Activated CD4-positive, alpha-beta T cell treated with anti-CD3 and anti-CD28 coated beads, Interleukin-2, Interleukin-6, amounts not matched to agents 100 ng/mL and 50 ng/mL, durations not matched to agents 16 hours and 8 hours (primary cell): ENCODE measurements at regions not wholly inside any gene's neighbourhood (a gene's known extent, or its start where the extent isn't known, plus 50 kb on each side); places are given as distances from the start of the nearest gene placed in this dataset.

Source experiments
- DNase-seq: peaks from one replicate; pipeline ENCODE4 v3.0.0-alpha.2; 2020

- DNase-seq, result no peak
Measured at GRCh38 chr12:77722536-77722935, 108.2 kb upstream of the NAV3 start.

- DNase-seq, result no peak
Measured at GRCh38 chr12:77720258-77720657, 110.4 kb upstream of the NAV3 start.

GRCh38 chr12:77710209-77710608 lies 120.5 kb upstream of the NAV3 start:
- no peak for DNase-seq

- no peak for DNase-seq
Measured at GRCh38 chr12:77697126-77697525, 133.6 kb upstream of the NAV3 start.

GRCh38 chr12:77696183-77696582 lies 134.5 kb upstream of the NAV3 start:
- no peak for DNase-seq

- DNase-seq, result no peak
Measured at GRCh38 chr12:77689510-77690086, 141.1 kb upstream of the NAV3 start.

GRCh38 chr12:77687321-77687720 lies 143.4 kb upstream of the NAV3 start:
- DNase-seq, result no peak

- no peak for DNase-seq
Measured at GRCh38 chr12:77686760-77687159, 143.9 kb upstream of the NAV3 start.

- no peak for DNase-seq
Measured at GRCh38 chr12:77685901-77686300, 144.8 kb upstream of the NAV3 start.

GRCh38 chr12:77685112-77685511 lies 145.6 kb upstream of the NAV3 start:
- DNase-seq, result peak; percentile 30

GRCh38 chr12:77682488-77682887 lies 148.2 kb upstream of the NAV3 start:
- no peak for DNase-seq

GRCh38 chr12:77681726-77682125 lies 149.0 kb upstream of the NAV3 start:
- no peak for DNase-seq

GRCh38 chr12:77679686-77680085 lies 151.0 kb upstream of the NAV3 start:
- no peak for DNase-seq

GRCh38 chr12:77678621-77679020 lies 152.1 kb upstream of the NAV3 start:
- DNase-seq, result no peak

GRCh38 chr12:77667101-77667500 lies 163.6 kb upstream of the NAV3 start:
- DNase-seq, result no peak

GRCh38 chr12:77648716-77649115 lies 182.0 kb upstream of the NAV3 start:
- no peak for DNase-seq

GRCh38 chr12:77645966-77646598 lies 184.6 kb upstream of the NAV3 start:
- no peak for DNase-seq

- DNase-seq, result no peak
Measured at GRCh38 chr12:77644915-77645605, 185.6 kb upstream of the NAV3 start.

- DNase-seq, result no peak
Measured at GRCh38 chr12:77642246-77642645, 188.4 kb upstream of the NAV3 start.

GRCh38 chr12:77640356-77640755 lies 190.3 kb upstream of the NAV3 start:
- DNase-seq, result no peak

GRCh38 chr12:77630790-77631445 lies 199.8 kb upstream of the NAV3 start:
- DNase-seq, result no peak

GRCh38 chr12:77630344-77630743 lies 200.3 kb upstream of the NAV3 start:
- no peak for DNase-seq

- no peak for DNase-seq
Measured at GRCh38 chr12:77629141-77629540, 201.6 kb upstream of the NAV3 start.

- DNase-seq, result no peak
Measured at GRCh38 chr12:77625441-77625840, 205.3 kb upstream of the NAV3 start.
